K562 (cell line): ENCODE measurements at regions not wholly inside any gene's neighbourhood (a gene's known extent, or its start where the extent isn't known, plus 50 kb on each side); places are given as distances from the start of the nearest gene placed in this dataset.

Experiments
- ATAC-seq: fragments of 200-7000 bp; cut with Tn5 transposase; 3 replicates; pipeline ENCODE4 v1.9.1; 2020; ENCODE audit warnings: moderate library complexity
- BruUV-seq: library from RNA; stranded (reverse); fragments of 400-500 nt; replicated peaks from 2 replicates; lab custom pipeline; 2021; lab: Mats Ljungman, UMichigan
- CTCF ChIA-PET: fragments of 300-600 bp; formaldehyde crosslinking; extraction: SDS; loops from one replicate; lab custom pipeline; 2021; ENCODE audit warnings: low intra/inter-chr PET ratio; lab: Yijun Ruan, JAX
- POLR2A ChIA-PET: fragments of 300-600, 350-650 bp; sonication (Branson Sonifier 250); formaldehyde crosslinking; extraction: SDS; loops from one replicate; lab custom pipeline; 2021; ENCODE audit warnings: antibody characterized with exemption, inconsistent platforms; lab: Yijun Ruan, JAX
- DNase-seq, 4 experiments: peaks; one replicate each; pipeline versions ENCODE4 v3.0.0 to v3.0.0-alpha.2; 2011 to 2018; ENCODE audit warnings: low spot score in 3 of 4, mixed read lengths in 3 of 4; ENCODE audit errors: extremely low read depth in 1 of 4
- FAIRE-seq: peaks from 2 replicates; lab custom pipeline; 2011; peaks lifted over from hg19 to GRCh38; lab: Jason Lieb, UNC
- H2AFZ ChIP-seq: 2 replicates; pipeline ENCODE4 v1.6.0; 2011; ENCODE audit warnings: low read depth, low read length, control low read depth, inconsistent platforms
- H3K27ac ChIP-seq: fragments of 200-600 bp; 3 replicates; pipeline ENCODE4 v1.8.0; 2011; ENCODE audit warnings: low read depth, mild to moderate bottlenecking, control low read depth, inconsistent platforms, low read length, moderate library complexity, mixed read lengths; ENCODE audit errors: extremely low read depth
- H3K27me3 ChIP-seq, 2 experiments: fragments of 300-600 bp in 1 of 2; 2 replicates in 1 of 2; 3 replicates in 1 of 2; pipeline versions ENCODE4 v1.6.0 to v1.8.0; 2011; ENCODE audit warnings: inconsistent platforms in 2 of 2, low read length in 2 of 2, mild to moderate bottlenecking in 1 of 2, mixed read lengths in 1 of 2, moderate library complexity in 1 of 2; ENCODE audit not compliant: control insufficient read depth in 2 of 2, insufficient read depth in 2 of 2
- H3K36me3 ChIP-seq: fragments of 300-600 bp; 3 replicates; pipeline ENCODE4 v1.8.0; 2011; ENCODE audit warnings: mild to moderate bottlenecking, low read length, inconsistent platforms; ENCODE audit not compliant: control insufficient read depth, insufficient read depth
- H3K4me1 ChIP-seq, 2 experiments: fragments of 200-600 bp in 1 of 2; replicated peaks in 1 of 2; 2 replicates in 1 of 2; 3 replicates in 1 of 2; pipeline versions ENCODE4 v1.5.1 to v1.8.0; 2011; ENCODE audit warnings: inconsistent platforms in 2 of 2, low read length in 2 of 2, mild to moderate bottlenecking in 1 of 2, mixed read lengths in 1 of 2, moderate library complexity in 1 of 2; ENCODE audit not compliant: control insufficient read depth in 2 of 2, insufficient read depth in 2 of 2
- H3K4me2 ChIP-seq: 2 replicates; pipeline ENCODE4 v1.6.1; 2011; ENCODE audit warnings: low read length, control low read depth, inconsistent platforms, mixed read lengths; ENCODE audit not compliant: insufficient read depth
- H3K4me3 ChIP-seq: fragments of 200-600 bp; sonication (generic), shearing (Covaris generic); 2 replicates; pipeline ENCODE4 v1.5.1; 2016; ENCODE audit warnings: control low read depth, inconsistent platforms
- H3K79me2 ChIP-seq: fragments of 200-600 bp; 3 replicates; pipeline ENCODE4 v1.8.0; 2011; ENCODE audit warnings: low read length, inconsistent platforms; ENCODE audit not compliant: control insufficient read depth, insufficient read depth
- H3K9ac ChIP-seq, 2 experiments: 2 replicates each; pipeline versions ENCODE4 v1.6.0 to v1.6.1; 2011; ENCODE audit warnings: low read depth in 2 of 2, low read length in 2 of 2, control low read depth in 1 of 2, inconsistent platforms in 1 of 2, mild to moderate bottlenecking in 1 of 2, mixed read lengths in 1 of 2; ENCODE audit not compliant: insufficient read depth in 1 of 2
- H3K9me1 ChIP-seq: one replicate; pipeline ENCODE4 v1.6.0; 2011; ENCODE audit warnings: inconsistent platforms, mild to moderate bottlenecking, low read length, moderate library complexity; ENCODE audit not compliant: control insufficient read depth, insufficient read depth
- H3K9me3 ChIP-seq: replicated peaks from 2 replicates; pipeline ENCODE4 v1.5.1; 2011; ENCODE audit warnings: low read depth, low read length, inconsistent platforms; ENCODE audit not compliant: control insufficient read depth, insufficient read depth
- H4K20me1 ChIP-seq: replicated peaks from 2 replicates; pipeline ENCODE4 v1.6.1; 2011; ENCODE audit warnings: low read length, inconsistent platforms, mixed read lengths; ENCODE audit not compliant: control insufficient read depth, insufficient read depth
- EZH2 ChIP-seq: IDR thresholded peaks from 2 replicates; pipeline ENCODE4 v1.6.1; 2012; ENCODE audit warnings: low read depth, mild to moderate bottlenecking, inconsistent platforms, low read length, borderline replicate concordance
- KDM5B ChIP-seq: fragments of 200-600 bp; sonication (generic); IDR thresholded peaks from 2 replicates; pipeline ENCODE4 v1.6.1; 2012; ENCODE audit warnings: low read depth, mild to moderate bottlenecking, moderate library complexity, low read length, control low read depth, inconsistent platforms; ENCODE audit not compliant: insufficient replicate concordance
- NFRKB ChIP-seq: fragments of 450-650 bp; IDR thresholded peaks from 2 replicates; pipeline ENCODE4 v1.6.1; 2016; ENCODE audit warnings: low read depth
- POLR2G ChIP-seq: fragments of 200-400 bp; formaldehyde crosslinking; IDR thresholded peaks from 2 replicates; pipeline ENCODE4 v1.6.1; 2017; ENCODE audit warnings: low read depth, mild to moderate bottlenecking, antibody characterized with exemption, low read length, moderate library complexity
- ZFP30 ChIP-seq: fragments of 250-450 bp; sonication (Bioruptor Pico); IDR thresholded peaks from 2 replicates; pipeline ENCODE4 v1.8.0; 2022; ENCODE audit warnings: moderate library complexity, mild to moderate bottlenecking, inconsistent platforms, borderline replicate concordance
- ZNF124 ChIP-seq: sonication (generic); formaldehyde crosslinking; IDR thresholded peaks from 2 replicates; pipeline ENCODE4 v1.8.1; 2022; ENCODE audit warnings: missing genetic modification reagents
- ZNF75A ChIP-seq: fragments of 450-650 bp; formaldehyde crosslinking; IDR thresholded peaks from 2 replicates; pipeline ENCODE4 v1.4.0; 2020; ENCODE audit warnings: mild to moderate bottlenecking
- WGBS: fragments of 100-300 bp; shearing (Covaris generic); methylation state at CpG from one replicate; pipeline ENCODE4 v1.1.6; 2016; ENCODE audit warnings: low coverage, mixed read lengths; ENCODE audit not compliant: insufficient coverage; ENCODE audit errors: missing lambda C conversion rate; 5-methylcytosine and 5-hydroxymethylcytosine counted together
- in situ Hi-C: fragments of 300-500 bp; cut with MboI; formaldehyde crosslinking; loops from 4 replicates; pipeline ENCODE4 v1.15.0; 2018; ENCODE audit warnings: inconsistent platforms, mixed read lengths
- intact Hi-C: fragments of 100-400 bp; cut with micrococcal nuclease; formaldehyde crosslinking; loops from 2 replicates; pipeline ENCODE4 v1.14.2; 2022
- TF ChIP-seq, protein P1 (sequence below), 2 experiments: IDR thresholded peaks; 2 replicates each; pipeline ENCODE4 v1.6.1; 2011; ENCODE audit warnings: borderline replicate concordance in 1 of 2, control low read depth in 1 of 2, low read depth in 1 of 2, low read length in 1 of 2, mild to moderate bottlenecking in 1 of 2, mixed read lengths in 1 of 2, moderate library complexity in 1 of 2; ENCODE audit not compliant: insufficient read depth in 1 of 2, insufficient read length in 1 of 2, poor library complexity in 1 of 2, severe bottlenecking in 1 of 2; ENCODE audit errors: extremely low read depth in 1 of 2
- TF ChIP-seq, protein P2 (sequence below): sonication (generic); formaldehyde crosslinking; IDR thresholded peaks from 2 replicates; pipeline ENCODE4 v1.8.0; 2022; ENCODE audit warnings: missing genetic modification reagents, mild to moderate bottlenecking, moderate library complexity, borderline replicate concordance

DNA sequence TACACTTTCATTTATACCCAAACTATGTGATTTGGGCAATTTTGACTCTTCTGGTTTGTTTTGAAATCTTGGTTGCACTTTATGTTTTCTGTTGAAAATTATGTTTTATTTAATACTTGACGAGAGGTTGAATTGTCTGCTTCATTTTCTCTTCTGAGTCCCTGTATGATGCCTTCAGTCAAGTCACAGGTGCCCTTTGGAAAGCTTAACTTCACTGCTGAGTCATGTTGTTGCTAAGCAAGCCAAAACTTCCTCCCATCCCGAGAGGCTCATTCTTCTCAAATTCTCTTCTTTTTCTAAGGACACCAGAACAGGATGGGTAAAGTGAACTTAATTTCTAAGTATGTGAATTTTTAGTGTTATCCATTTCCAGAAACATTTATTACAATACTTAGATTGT, 455.3 kb upstream of the PTGER4 start (continued):
- TF ChIP-seq ZFP30 (CRISPR knock-in tag) (no peak), KDM5B (no peak), POLR2G (no peak)
- TF ChIP-seq, protein P1, sequence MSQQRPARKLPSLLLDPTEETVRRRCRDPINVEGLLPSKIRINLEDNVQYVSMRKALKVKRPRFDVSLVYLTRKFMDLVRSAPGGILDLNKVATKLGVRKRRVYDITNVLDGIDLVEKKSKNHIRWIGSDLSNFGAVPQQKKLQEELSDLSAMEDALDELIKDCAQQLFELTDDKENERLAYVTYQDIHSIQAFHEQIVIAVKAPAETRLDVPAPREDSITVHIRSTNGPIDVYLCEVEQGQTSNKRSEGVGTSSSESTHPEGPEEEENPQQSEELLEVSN (IDR thresholded peaks at IDR 0.05; ENCODE audit: borderline replicate concordance in 1 of 2, extremely low read depth in 1 of 2, insufficient read depth in 1 of 2, insufficient read length in 1 of 2, low read depth in 1 of 2, low read length in 1 of 2, poor library complexity in 1 of 2, severe bottlenecking in 1 of 2): no peak
- TF ChIP-seq, protein P2, sequence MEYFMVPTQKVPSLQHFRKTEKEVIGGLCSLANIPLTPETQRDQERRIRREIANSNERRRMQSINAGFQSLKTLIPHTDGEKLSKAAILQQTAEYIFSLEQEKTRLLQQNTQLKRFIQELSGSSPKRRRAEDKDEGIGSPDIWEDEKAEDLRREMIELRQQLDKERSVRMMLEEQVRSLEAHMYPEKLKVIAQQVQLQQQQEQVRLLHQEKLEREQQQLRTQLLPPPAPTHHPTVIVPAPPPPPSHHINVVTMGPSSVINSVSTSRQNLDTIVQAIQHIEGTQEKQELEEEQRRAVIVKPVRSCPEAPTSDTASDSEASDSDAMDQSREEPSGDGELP (CRISPR knock-in tag): no peak

DNA sequence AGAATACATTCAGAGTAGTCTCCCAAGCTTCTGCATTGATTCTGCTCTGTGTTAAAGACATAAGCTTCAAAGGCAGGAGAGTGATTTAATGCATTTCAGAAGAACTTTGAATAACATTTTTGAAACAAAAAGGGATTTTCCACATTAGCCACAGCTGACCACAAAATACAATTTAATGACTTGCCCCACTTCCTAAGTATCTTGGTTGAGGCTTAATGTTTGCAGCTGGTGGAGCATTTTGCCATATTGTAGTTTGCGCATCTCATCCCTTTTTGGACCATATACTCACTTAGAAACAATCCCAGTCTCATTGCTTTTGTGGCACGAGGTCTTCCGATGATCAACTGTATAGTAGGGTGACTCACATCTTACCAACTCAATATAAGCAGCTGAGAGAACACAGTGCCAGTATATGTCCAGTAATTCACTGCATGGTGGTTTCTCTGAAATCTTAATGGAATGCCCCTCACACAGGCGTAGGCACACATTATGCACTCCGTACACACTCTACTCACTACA, 455.8 kb upstream of the PTGER4 start:
- Histone ChIP-seq H3K79me2 (no peaks in the 10 kb centered on the region), H3K36me3 (no peaks in the 10 kb centered on the region), H4K20me1 (no peaks in the 10 kb centered on the region), H3K27ac (no peak overlapping the region), H3K9me3 (0 out of 2 replicates have a peak, but pooled peaks cover 4% of the 10 kb centered on the region), H3K4me1 (no peaks in the 10 kb centered on the region), H3K9ac (no peak overlapping the region), H3K4me3 (no peak overlapping the region), H3K27me3 (no peaks in the 10 kb centered on the region), H3K4me2 (no peak overlapping the region), H2AFZ (no peak overlapping the region), H3K9me1 (no peaks in the 10 kb centered on the region)
- BruUV-seq: no TSS peak
- ATAC-seq (no peak), DNase-seq (no peak), FAIRE-seq (no peak)
- TF ChIP-seq ZNF75A (CRISPR knock-in tag) (no peak), NFRKB (no peak), ZNF124 (CRISPR knock-in tag) (no peak), EZH2 (no peak)
- ChIA-PET POLR2A (no interaction called here), CTCF (no interaction called here)
- WGBS: 1% methylated on average over 5 of the region's 5 CpGs
- intact Hi-C loops (no loop called here), in situ Hi-C loops (no loop called here)
